ENCODE measurements at regions not wholly inside any gene's neighbourhood (a gene's known extent, or its start where the extent isn't known, plus 50 kb on each side); places are given as distances from the start of the nearest gene placed in this dataset.
A peak's percentile ranks its signal among the peaks of the same experiment; 100 is the strongest.
"Not testable (repeated sequence)": the region's sequence is repeated elsewhere in the genome, so short reads cannot be mapped to it uniquely, and the experiment has no call there.

- WGBS (ENCODE audit: extremely low coverage, insufficient read length, low lambda C conversion rate), result no CpG with 5 or more reads among the region's 6 CpGs
- H2BK15ac ChIP-seq (ENCODE audit: low read depth, low read length), result no peak overlapping the region
- Mint-ChIP-seq H3K36me3 (ENCODE audit: insufficient read depth in 1 of 3, low read depth in 3 of 3) (peaks cover 5 to 12% (median 9%) of the 10 kb centered on the region in 3 experiments; a peak in 6 of 7 replicates), H3K27me3 (ENCODE audit: low read depth) (no peaks in the 10 kb centered on the region; the same call in 1 of the 2 replicates), H3K4me3 (no peak overlapping the region), H3K9me3 (peaks cover 7 to 8% of the 10 kb centered on the region in 2 experiments), H3K4me1 (peaks cover 10 to 11% of the 10 kb centered on the region in 2 experiments), H3K27ac (peak overlapping the region in 1 of 3 experiments; percentile 4; a peak in 1 of 7 replicates)
- no peak overlapping the region for H3K56ac ChIP-seq (ENCODE audit: insufficient read length, low read depth, low read length)
- no peaks in the 10 kb centered on the region for H3K9me3 ChIP-seq (ENCODE audit: control insufficient read depth, low read depth, low read length)
- no peak overlapping the region for H2BK120ac ChIP-seq (ENCODE audit: low read depth, low read length, poor library complexity, severe bottlenecking)
- H3K23ac ChIP-seq (ENCODE audit: insufficient read length, low read depth, low read length), result no peak overlapping the region
- no peaks in the 10 kb centered on the region for H3K79me1 ChIP-seq (ENCODE audit: insufficient read depth, low read depth, low read length, poor library complexity, severe bottlenecking)
- H4K20me1 ChIP-seq (ENCODE audit: control insufficient read depth, insufficient read depth, insufficient read length), result no peaks in the 10 kb centered on the region
- H3K4ac ChIP-seq (ENCODE audit: low read depth, low read length), result no peak overlapping the region
- H2AFZ ChIP-seq (ENCODE audit: low read length), result no peak overlapping the region
- no peak overlapping the region for H2BK20ac ChIP-seq (ENCODE audit: low read depth, low read length, poor library complexity, severe bottlenecking)
- no peak overlapping the region for H2BK5ac ChIP-seq (ENCODE audit: insufficient read length, low read length)
- H3K4me2 ChIP-seq (ENCODE audit: insufficient read depth, insufficient read length, low read length), result no peak overlapping the region
- H4K5ac ChIP-seq (ENCODE audit: insufficient read length, low read depth, low read length), result no peak overlapping the region
- no peak for DNase-seq
- no peaks in the 10 kb centered on the region for H3K23me2 ChIP-seq (ENCODE audit: insufficient read length, low read depth, low read length, poor library complexity, severe bottlenecking)
- H3K18ac ChIP-seq (ENCODE audit: insufficient read length, low read depth, low read length), result no peak overlapping the region
- H3K79me2 ChIP-seq (ENCODE audit: insufficient read depth, low read length), result no peaks in the 10 kb centered on the region
- TF ChIP-seq CTCF (conservative IDR thresholded peaks at IDR 0.05), result no peak
- no peak overlapping the region for H3K14ac ChIP-seq (ENCODE audit: insufficient read depth, low read length)
- no peak overlapping the region for H4K8ac ChIP-seq (replicated peaks; ENCODE audit: insufficient read length, low read depth, low read length)
- no peak overlapping the region for H2BK12ac ChIP-seq (ENCODE audit: insufficient read length, low read depth, low read length)
- H3K9ac ChIP-seq (ENCODE audit: extremely low read depth, insufficient read length, low read length), result no peak overlapping the region
- no peak overlapping the region for H2AK5ac ChIP-seq (ENCODE audit: insufficient read length, low read length)
- no peaks in the 10 kb centered on the region for H3K27me3 ChIP-seq (ENCODE audit: insufficient read depth, low read length)
- no peak overlapping the region for H3K27ac ChIP-seq (ENCODE audit: insufficient read length, low read depth, low read length)
- no peak overlapping the region for H3T11ph ChIP-seq (ENCODE audit: low read length)
- H3K4me1 ChIP-seq (ENCODE audit: insufficient read depth, low read length), result peaks cover 4% of the 10 kb centered on the region; the same call in 1 of the 2 replicates
- no peak overlapping the region for H4K91ac ChIP-seq (ENCODE audit: insufficient read length, low read depth, low read length)
Measured at GRCh38 chr10:107952649-107953556, 788.4 kb upstream of the SORCS1 start.

DNA sequence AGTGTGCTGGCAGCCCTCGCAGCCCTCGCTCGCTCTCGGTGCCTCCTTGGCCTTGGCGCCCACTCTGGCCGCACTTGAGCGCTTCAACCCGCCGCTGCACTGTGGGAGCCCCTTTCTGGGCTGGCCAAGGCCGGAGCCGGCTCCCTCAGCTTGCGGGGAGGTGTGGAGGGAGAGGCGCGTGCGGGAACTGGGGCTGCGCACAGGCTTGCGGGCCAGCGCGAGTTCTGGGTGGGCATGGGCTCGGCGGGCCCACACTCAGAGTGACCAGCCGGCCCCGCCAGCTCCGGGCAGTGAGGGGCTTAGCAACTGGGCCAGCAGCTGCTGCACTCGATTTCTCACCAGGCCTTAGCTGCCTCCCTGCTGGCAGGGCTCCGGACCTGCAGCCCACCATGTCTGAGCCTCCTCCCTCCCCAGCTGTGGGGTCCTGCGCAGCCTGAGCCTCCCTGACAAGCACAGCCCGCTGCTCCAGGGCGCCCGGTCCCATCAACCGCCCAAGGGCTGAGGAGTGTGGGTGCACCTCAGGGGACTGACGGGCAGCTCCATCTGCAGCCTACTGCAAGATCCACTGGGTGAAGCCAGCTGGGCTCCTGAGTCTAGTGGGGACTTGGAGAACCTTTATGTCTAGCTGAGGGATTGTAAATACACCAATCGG is 786.0 kb upstream of the SORCS1 start:
- not testable (repeated sequence) for H2BK15ac ChIP-seq (ENCODE audit: low read depth, low read length); H4K5ac ChIP-seq (ENCODE audit: insufficient read length, low read depth, low read length); H3K27me3 Mint-ChIP-seq (ENCODE audit: low read depth); H3K4me2 ChIP-seq (ENCODE audit: insufficient read depth, insufficient read length, low read length); H2BK5ac ChIP-seq (ENCODE audit: insufficient read length, low read length); H3K9ac ChIP-seq (ENCODE audit: extremely low read depth, insufficient read length, low read length); H3K4ac ChIP-seq (ENCODE audit: low read depth, low read length); H4K8ac ChIP-seq (replicated peaks; ENCODE audit: insufficient read length, low read depth, low read length); H3K27me3 ChIP-seq (ENCODE audit: insufficient read depth, low read length); H3K23ac ChIP-seq (ENCODE audit: insufficient read length, low read depth, low read length); H3K27ac Mint-ChIP-seq; H3K79me2 ChIP-seq (ENCODE audit: insufficient read depth, low read length); H3K14ac ChIP-seq (ENCODE audit: insufficient read depth, low read length); H3K23me2 ChIP-seq (ENCODE audit: insufficient read length, low read depth, low read length, poor library complexity, severe bottlenecking); H3K79me1 ChIP-seq (ENCODE audit: insufficient read depth, low read depth, low read length, poor library complexity, severe bottlenecking); H3K9me3 ChIP-seq (ENCODE audit: control insufficient read depth, low read depth, low read length); H3K4me3 Mint-ChIP-seq; H4K20me1 ChIP-seq (ENCODE audit: control insufficient read depth, insufficient read depth, insufficient read length); H2BK20ac ChIP-seq (ENCODE audit: low read depth, low read length, poor library complexity, severe bottlenecking); H2BK120ac ChIP-seq (ENCODE audit: low read depth, low read length, poor library complexity, severe bottlenecking); H2AK5ac ChIP-seq (ENCODE audit: insufficient read length, low read length); H3T11ph ChIP-seq (ENCODE audit: low read length); H2AFZ ChIP-seq (ENCODE audit: low read length); H4K91ac ChIP-seq (ENCODE audit: insufficient read length, low read depth, low read length); H3K18ac ChIP-seq (ENCODE audit: insufficient read length, low read depth, low read length); DNase-seq; H3K4me1 ChIP-seq (ENCODE audit: insufficient read depth, low read length); H2BK12ac ChIP-seq (ENCODE audit: insufficient read length, low read depth, low read length); H3K56ac ChIP-seq (ENCODE audit: insufficient read length, low read depth, low read length); H3K27ac ChIP-seq (ENCODE audit: insufficient read length, low read depth, low read length)
- peaks cover 7 to 11% of the 10 kb centered on the region in 2 experiments for H3K9me3 Mint-ChIP-seq
- H3K4me1 Mint-ChIP-seq, result peaks cover 10 to 11% of the 10 kb centered on the region in 2 experiments
- WGBS (ENCODE audit: extremely low coverage, insufficient read length, low lambda C conversion rate), result no CpG with 5 or more reads among the region's 33 CpGs
- H3K36me3 Mint-ChIP-seq (ENCODE audit: insufficient read depth in 1 of 3, low read depth in 3 of 3), result peaks cover 5 to 12% (median 9%) of the 10 kb centered on the region in 3 experiments; a peak in 6 of 7 replicates

Data from H9 (cell line).